GM12801 (cell line): ENCODE measurements at regions not wholly inside any gene's neighbourhood (a gene's known extent, or its start where the extent isn't known, plus 50 kb on each side); places are given as distances from the start of the nearest gene placed in this dataset.

ENCODE experiments used
- CTCF ChIP-seq: IDR thresholded peaks from one replicate; pipeline ENCODE4 v1.5.1; 2011; ENCODE audit warnings: control low read depth; ENCODE audit not compliant: insufficient read length; ENCODE audit errors: extremely low read depth

GRCh38 chr6:87908978-87909811, 138.4 kb upstream of the SPACA1 start:
- no peak for TF ChIP-seq CTCF

- no peak for TF ChIP-seq CTCF
These were observed 140.1 kb upstream of the SPACA1 start for GRCh38 chr6:87907521-87907920.

GRCh38 chr6:87905101-87905641, 142.5 kb upstream of the SPACA1 start:
- no peak for TF ChIP-seq CTCF

- no peak for TF ChIP-seq CTCF
These were observed 143.6 kb upstream of the SPACA1 start for GRCh38 chr6:87904011-87904410.

- no peak for TF ChIP-seq CTCF
These were observed 144.3 kb upstream of the SPACA1 start for GRCh38 chr6:87903323-87903722.

GRCh38 chr6:87902383-87902782, 145.3 kb upstream of the SPACA1 start:
- no peak for TF ChIP-seq CTCF

- no peak for TF ChIP-seq CTCF
These were observed 146.0 kb upstream of the SPACA1 start for GRCh38 chr6:87901613-87902012.
